ENCODE measurements at regions not wholly inside any gene's neighbourhood (a gene's known extent, or its start where the extent isn't known, plus 50 kb on each side); places are given as distances from the start of the nearest gene placed in this dataset.

GRCh38 chr1:164466429-164466828 lies 92.6 kb upstream of the PBX1 start:
- TF ChIP-seq CTCF (conservative IDR thresholded peaks at IDR 0.05) (no peak), ZFX (IDR thresholded peaks at IDR 0.05) (no peak)
